DMS153 treated with DMSO at 0.1 percent for 48 hours (cell line): ENCODE measurements at regions not wholly inside any gene's neighbourhood (a gene's known extent, or its start where the extent isn't known, plus 50 kb on each side); places are given as distances from the start of the nearest gene placed in this dataset.

Source experiments
- DNase-seq: peaks from one replicate; lab custom pipeline; 2025; ENCODE audit not compliant: unreplicated experiment; lab: John Stamatoyannopoulos, UW

DNA sequence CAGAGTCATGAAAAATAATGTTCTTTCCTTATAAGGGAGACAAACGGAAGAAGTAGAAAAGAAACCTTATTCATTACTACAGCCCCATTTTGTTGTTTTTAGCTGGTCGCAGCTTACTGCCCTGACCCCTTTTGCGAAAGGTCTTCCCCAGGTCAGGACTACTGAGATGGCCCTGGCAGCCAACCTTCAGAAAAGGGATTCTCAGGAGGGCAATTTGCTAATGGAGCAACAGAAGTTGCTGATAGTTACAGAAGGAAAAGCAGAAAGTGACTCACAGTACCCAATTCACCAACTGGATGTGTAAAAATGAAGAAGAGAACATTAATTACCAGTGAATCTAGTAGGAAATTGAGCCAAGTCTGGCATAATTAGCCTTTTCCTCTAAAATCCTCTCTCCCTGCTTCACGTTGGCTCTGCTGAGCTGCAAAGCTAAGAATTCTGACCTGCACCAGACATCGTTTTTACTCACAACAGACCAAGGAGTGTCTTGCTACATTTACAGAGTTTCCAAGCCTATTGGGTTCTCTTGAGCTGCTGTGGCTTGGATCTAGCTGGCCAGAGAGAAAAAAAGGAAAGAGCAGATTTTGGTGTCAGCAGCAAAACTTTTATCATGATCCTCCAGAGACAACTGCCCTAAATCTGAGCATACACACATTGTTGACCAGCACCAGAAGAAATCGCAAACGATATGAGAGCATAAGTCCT lies 499.9 kb upstream of the FZD8 start:
- no peak for DNase-seq

DNA sequence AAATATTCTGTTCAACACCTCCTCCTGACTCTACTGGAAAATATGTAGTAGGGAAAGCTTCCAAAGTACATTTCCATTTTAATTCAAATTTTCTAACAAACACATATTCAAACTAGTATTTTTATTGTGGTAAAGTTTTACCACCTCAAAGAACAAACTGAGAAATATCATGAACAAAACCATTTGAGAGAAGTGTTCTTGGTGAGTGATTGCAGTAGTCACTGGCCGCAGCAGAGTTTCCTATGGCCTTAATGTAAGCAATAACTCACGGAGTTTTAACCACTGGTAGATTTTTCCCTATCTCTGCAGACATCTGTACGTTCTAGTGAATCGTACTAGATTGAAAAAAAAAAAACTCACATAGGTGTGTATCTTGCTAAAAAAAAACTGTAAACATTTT lies 487.0 kb upstream of the FZD8 start:
- no peak for DNase-seq

DNA sequence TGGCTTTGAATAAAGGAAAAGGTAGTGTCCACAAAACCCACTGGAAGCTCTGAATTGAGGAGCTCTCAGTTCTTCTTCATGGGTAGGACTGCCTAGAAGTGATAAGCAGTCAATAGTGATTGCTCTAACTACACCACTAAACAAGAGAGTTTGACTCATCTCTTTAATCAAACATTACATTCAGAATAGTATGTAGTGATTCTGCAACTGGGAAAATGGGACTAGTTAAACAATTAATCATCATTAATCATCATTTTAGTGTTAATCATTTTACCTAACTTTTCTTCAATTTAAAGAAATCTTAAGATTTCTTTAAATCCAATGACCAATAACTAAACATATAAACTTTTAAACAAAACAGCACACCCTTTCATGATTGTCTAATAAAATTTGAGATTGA lies 484.0 kb upstream of the FZD8 start:
- DNase-seq: no peak

DNA sequence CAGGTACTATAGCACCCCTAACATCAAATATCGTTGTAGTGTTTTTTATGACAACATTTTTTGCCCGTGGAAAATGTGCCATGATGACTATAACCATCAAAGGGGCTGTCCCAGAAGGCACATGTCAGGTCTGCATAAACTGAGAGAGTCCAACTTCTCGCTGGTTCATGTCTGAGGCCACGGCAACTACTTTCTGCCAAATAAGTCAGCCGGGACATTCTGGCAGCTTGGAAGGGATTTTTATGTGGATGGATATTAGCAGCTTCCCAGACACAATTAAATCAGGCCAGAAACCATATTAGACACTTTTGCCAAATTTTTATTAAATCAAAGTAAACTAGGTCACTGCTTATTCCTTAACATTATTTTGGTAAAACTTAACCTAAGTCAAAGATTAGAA lies 477.4 kb upstream of the FZD8 start:
- no peak for DNase-seq

DNA sequence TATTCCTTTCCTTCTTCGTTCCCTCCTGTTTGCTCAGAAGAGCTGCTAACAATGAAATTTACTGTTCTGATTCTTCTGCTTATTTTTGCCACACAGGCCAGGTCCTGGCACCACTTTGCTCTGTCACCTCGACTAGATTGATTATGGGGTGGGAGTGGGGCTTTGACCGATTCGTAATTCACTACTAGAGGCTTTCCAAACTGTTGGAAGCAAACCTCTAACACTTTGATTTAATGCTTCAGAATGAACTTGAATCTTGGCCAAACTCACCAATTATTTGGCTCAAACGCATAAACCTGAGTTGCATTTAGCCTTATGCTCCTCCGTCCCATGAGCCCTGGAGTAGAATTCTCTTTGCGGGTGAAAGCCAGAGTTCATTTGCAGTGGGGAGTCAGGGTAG lies 476.2 kb upstream of the FZD8 start:
- no peak for DNase-seq

DNA sequence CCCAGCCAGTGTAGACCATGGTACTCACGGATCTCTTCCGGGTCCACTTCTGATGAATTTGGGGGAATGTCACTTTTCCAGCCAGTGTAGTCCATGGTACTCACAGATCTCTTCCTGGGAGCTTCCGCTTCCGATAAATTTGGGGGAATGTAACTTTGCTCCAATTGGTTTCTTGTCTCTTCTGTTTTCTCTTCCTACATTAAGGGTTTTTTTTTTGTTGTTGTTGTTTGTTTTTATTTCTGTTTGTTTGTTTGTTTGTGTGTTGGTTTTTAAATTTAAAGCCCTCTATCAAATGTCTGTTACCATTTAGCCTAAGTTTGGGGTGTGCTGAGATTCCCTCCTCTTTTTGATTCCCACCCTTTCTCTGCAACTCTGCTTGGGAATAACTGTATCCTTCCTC lies 475.8 kb upstream of the FZD8 start:
- no peak for DNase-seq

DNA sequence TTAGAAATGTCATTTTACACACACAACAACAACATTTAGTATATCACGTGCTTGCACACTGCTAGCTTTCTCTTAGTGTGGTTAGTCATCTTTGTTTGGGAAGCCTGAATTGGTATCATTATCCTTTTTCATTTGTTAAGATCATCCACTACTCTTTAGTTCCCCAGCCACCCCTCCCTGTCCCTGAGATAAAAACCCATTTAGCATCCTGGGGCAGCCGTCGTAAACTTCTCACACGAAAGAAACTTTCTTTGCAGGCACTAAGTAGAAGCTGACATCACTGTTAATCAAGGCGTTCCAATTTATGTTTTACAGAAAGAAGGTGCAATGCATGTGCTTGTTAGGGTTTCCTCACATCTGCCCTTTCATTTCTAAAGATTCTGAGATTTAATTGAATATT lies 475.1 kb upstream of the FZD8 start:
- no peak for DNase-seq

DNA sequence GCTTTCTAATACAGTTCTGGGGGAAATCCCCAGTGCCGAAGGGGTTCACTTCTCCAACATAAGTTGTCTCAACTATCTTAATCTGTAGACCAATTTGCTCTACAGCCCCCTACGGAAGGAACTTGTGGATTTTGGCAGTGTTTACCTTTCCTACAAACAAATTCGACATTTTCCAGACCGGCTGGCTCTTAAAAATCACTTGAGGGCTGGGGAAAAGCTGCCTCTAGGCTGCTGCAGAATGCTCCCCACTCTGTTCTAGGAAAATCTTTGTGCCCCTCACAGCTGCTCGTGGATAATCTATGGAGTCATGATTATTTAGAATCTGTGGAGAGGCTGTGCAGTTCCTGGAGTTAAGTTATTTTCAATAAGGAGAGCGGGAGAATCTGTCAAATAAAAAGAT lies 474.6 kb upstream of the FZD8 start:
- no peak for DNase-seq

DNA sequence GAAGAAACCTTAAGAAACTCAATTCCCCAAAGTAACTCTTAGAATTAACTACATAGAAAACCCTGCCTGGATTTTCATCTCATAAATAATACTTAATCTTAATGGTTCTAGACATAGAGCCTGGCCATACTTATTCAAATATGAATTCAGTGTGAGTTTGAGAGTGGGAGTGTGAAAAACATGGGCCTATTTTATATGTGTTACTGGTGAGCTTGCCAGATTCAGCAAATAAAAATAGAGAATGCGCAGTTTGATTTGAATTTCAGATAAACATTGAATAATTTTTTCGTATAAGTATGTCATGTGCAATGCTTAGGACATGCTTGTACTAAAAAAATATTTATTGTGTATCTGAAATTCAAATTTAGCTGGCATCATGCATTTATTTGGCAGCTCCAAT lies 473.9 kb upstream of the FZD8 start:
- DNase-seq: no peak

DNA sequence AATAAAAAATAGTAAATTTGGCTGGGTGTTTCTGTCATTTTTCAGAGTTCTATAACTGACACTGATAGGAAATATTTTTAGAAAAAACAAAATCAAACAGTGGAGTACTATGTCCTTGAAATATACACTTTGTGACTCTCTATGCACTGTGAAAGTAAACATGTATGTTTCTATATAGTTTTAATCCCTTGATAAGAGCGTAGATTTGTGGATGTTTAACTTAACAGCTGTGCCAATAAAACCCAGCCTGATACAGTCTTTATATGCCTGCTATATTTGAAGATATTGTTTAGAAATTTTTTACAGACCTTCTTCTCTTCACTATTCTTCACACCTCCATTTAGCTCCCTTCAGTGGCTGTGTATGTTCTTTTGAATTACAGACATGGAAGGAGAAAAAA lies 473.3 kb upstream of the FZD8 start:
- no peak for DNase-seq

DNA sequence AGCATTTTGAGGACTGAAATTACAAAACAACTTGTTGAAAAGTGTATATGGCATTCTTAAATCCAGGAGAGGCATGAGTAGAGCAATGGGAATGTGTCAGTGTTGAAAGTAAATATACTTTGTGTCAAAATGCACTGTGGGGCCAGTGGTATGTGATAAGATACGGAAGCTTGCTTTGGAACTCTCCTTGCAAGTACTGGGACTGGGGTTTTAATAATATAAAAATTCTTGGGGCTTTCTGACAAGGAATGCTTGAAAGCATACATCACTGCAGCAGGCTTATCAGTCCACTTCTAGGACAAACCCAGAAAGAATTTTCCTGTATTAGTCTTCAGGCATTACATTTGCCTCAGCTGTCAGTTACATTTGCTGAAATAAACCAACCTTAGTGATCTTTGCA lies 472.8 kb upstream of the FZD8 start:
- DNase-seq: no peak

DNA sequence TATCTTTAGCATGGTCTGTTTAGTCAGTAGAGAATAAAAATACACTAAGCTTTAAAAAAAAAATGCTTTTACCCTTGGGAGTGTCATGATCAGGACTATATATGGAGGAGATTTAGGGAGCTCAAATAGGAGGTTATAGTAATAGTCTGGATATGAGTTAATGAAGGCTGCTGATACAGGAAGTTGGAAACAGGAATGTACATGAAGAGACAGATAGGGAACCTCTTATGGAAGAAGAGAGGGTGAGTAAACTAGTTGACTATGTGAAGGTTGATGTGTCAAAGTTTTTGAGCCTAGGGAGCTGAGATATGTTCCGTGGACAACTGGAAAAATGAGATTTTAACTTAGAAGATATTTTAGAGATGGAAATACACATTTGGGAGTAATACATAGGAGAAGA lies 472.0 kb upstream of the FZD8 start:
- DNase-seq: no peak

DNA sequence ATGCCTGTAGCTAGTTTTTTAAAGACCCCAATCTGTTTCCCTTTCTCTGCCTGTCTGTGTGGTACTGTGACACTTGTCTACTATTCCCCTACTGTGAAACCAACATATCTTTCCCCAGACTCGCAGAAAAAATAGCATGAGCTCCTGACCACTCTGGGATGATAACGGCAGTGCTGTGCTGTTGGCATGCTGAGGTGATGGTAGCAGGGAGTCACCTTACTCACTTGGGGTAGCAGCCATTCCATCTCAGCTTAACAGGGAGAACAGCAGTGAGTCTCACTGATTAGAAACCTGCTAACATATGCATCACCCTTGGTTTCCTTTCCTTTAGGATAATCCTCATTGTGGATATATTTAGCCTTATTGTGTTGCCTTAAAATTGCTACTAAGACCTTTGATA lies 469.6 kb upstream of the FZD8 start:
- DNase-seq: no peak

DNA sequence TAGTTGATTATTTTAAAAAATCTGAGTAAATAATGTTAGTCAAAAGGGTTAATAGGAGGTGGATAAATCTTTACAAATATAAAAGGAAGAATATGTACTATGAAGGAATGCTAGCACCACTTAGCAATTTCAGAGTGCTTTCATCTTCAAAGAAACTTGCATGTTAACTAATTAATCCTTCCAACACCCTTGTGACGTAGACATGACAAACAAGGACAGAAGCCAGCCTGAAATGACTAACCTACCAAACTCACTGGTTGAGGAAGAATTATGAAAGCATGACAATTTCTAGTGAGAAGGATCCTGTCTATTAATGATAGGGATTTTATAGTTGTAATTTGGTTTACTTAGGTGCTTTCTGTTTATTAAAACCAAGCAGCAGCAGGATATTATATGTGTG lies 468.0 kb upstream of the FZD8 start:
- no peak for DNase-seq

DNA sequence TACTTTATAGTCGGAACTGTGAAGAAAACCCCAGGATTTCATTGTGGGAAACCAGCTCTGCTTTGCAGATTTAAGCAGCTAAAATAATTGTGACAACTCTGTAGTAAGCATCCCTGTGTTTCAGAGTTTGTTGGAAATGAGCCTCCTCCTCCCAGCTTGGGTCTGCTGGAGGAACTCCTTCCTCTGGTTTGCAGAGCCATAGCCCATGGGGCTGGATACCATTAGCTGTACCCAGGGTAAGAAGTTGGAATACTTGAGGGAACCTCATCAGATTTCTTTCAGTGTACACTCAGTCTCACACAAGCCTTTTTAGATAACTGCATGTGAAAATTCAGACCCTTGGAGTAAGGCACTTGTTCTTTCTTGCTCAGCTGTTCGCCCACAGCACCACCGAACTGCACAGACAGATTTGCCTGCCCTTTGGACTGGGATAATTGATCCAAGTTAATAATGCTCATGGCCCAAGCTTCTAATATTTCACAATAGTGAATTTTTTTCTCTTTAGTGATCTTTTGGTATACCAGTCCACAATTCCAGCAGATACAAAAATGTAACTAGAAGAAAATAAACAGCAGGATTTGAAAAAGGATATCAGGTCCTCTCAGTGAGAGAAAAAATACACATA lies 467.4 kb upstream of the FZD8 start:
- no peak for DNase-seq

DNA sequence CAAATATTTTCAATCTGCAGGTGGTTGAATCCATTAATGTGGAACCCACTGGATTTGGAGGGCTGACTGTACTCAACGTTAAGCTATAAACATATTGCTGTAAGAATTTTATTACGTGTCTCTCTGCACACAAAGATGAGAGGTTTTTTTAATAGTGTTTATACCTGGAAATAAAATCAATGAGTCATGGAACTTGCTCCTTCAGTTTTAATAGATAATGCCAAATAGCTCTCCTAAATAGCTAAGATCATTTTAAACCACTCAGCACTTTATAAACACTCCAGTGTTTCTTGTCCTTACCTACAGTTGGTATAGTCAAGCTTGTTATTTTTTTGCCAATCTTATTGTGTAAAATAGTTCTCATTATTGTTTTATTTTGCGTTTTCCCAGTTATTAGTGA lies 455.6 kb upstream of the FZD8 start:
- no peak for DNase-seq

DNA sequence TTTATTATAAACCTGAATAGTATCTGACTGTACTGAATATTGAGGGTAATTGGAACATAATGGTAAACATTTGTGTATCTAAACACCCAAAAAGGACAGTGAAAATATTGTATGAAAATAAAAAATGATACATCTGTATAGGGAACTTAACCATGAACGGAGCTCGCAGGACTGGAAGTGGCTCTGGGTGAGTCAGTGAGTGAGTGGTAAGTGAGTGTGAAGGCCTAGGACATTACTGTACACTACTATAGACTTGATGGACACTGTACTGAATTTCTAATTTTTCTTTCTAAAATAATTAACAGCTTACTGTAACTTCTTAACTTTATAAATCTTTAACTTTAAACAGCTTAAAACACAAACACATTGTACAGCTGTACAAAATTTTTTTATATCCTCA lies 454.5 kb upstream of the FZD8 start:
- DNase-seq: no peak

DNA sequence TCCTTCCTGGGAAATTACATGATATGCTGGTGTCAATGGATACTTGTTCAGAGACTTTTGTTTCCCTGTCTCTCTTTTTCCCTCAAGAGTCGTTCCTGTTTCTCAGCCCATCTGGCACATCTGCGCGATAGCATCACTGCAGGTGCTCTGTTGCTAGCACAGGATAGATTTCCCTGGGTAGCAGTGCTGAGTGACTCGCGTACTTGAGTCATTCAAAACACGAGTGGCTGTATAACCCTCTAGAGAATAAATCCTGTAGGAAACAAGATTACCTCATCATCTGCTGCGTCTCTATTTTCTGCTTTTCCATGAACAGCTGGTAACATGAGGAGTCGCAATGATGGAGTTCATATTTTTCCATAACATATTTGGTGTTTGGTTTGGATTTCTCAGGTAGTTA lies 452.0 kb upstream of the FZD8 start:
- no peak for DNase-seq

DNA sequence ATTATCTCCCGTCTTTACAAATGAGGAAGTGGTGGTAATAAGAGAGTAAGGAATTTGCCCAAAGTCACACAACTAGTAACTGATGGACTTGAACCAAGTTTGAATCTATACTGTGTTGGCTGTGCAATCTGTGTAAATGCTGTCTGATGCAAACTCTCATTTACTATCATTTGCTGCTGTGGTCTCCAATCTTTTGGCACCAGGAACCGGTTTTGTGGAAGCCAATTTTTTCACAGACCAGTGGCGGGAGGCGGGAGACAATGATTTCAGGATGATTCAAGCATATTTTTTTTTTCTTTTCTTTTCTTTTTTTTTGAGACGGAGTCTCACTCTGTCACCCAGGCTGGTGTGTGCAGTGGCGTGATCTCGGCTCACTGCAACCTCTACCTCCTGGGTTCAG lies 450.0 kb upstream of the FZD8 start:
- DNase-seq: no peak

DNA sequence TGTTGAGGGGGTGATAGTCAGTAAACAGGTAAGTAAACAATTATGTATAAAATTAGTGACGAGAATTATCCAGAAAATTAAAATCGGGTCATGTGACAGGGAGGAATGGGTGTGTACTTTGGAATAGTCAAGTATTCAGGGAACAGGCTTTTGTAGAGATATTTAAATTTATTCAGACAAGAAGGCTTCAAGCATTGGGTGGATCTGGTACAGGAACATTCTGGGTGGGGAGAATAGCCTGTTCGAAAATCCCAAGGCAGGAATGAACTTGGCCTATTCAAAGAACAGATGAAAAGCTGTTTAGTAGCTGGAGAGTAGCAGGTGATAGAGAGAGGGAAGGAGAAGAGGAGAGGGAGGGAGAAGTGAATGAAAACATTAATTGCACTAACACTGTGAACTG lies 448.9 kb upstream of the FZD8 start:
- no peak for DNase-seq

DNA sequence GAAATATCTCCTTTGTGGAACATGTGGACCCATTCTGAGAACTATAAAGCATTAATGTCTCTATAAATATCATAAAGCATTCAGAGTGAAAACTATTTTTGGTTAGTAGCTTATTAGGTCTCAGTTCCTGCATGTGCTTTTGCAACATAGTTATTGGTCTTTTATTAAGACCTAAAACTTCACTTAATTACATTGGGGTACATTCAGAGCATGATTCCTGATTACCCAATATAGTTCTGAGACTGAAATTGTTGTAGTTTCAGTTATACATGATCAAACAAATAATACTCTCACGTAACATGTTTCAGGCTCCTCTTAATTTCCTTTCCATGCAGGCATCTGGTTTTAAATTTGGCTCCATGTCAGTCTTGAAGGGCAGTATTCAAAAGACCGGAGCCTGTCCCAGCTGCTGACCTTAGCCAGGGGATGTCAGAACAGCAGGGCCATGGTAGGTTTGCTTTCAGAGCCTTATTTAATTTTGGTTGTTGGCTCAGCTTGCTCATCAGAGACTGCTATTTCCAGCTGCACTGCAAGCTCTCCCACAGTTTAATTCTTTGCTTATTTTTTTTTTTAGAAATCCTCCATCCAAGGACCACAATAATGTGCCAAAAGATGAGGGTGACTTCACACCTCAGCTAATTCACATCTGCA lies 447.8 kb upstream of the FZD8 start:
- DNase-seq: no peak
